OCI-LY1 (cell line): ENCODE measurements at regions not wholly inside any gene's neighbourhood (a gene's known extent, or its start where the extent isn't known, plus 50 kb on each side); places are given as distances from the start of the nearest gene placed in this dataset.

Experiments used
- H2AFZ ChIP-seq: fragments of 200-600 bp; sonication (generic), shearing (Covaris generic); 2 replicates; pipeline ENCODE4 v1.6.0; 2014; ENCODE audit warnings: antibody characterized with exemption, mild to moderate bottlenecking, low read length
- H3F3A ChIP-seq: fragments of 200-600 bp; sonication (generic), shearing (Covaris generic); 2 replicates; pipeline ENCODE4 v1.6.0; 2014; ENCODE audit warnings: mild to moderate bottlenecking, antibody characterized with exemption, low read length, moderate library complexity; ENCODE audit not compliant: insufficient read depth
- H3K27ac ChIP-seq: fragments of 200-600 bp; sonication (generic); 2 replicates; pipeline ENCODE4 v1.5.1; 2014; ENCODE audit warnings: low read length, mixed run types, mild to moderate bottlenecking, low read depth; ENCODE audit not compliant: poor library complexity, severe bottlenecking
- H3K27me3 ChIP-seq: fragments of 200-600 bp; sonication (generic); 2 replicates; pipeline ENCODE4 v1.6.0; 2014; ENCODE audit warnings: antibody characterized with exemption, mild to moderate bottlenecking, low read length, moderate library complexity; ENCODE audit not compliant: insufficient read depth
- H3K36me3 ChIP-seq: fragments of 200-600 bp; sonication (generic); 2 replicates; pipeline ENCODE4 v1.6.1; 2014; ENCODE audit warnings: mild to moderate bottlenecking, antibody characterized with exemption, low read length, moderate library complexity, mixed read lengths; ENCODE audit not compliant: insufficient read depth
- H3K4me1 ChIP-seq: fragments of 200-600 bp; sonication (generic); 2 replicates; pipeline ENCODE4 v1.5.1; 2014; ENCODE audit warnings: mild to moderate bottlenecking, low read length, moderate library complexity; ENCODE audit not compliant: insufficient read depth, severe bottlenecking
- H3K4me2 ChIP-seq: fragments of 200-600 bp; sonication (generic), shearing (Covaris generic); 2 replicates; pipeline ENCODE4 v1.6.1; 2014; ENCODE audit warnings: low read length
- H3K4me3 ChIP-seq: fragments of 200-600 bp; sonication (generic); 2 replicates; pipeline ENCODE4 v1.5.1; 2014; ENCODE audit warnings: low read length, low read depth, mild to moderate bottlenecking, mixed read lengths; ENCODE audit not compliant: poor library complexity, severe bottlenecking
- H3K79me2 ChIP-seq: fragments of 200-600 bp; shearing (Covaris generic); 2 replicates; pipeline ENCODE4 v1.6.1; 2016; ENCODE audit warnings: mixed run types, low read length, mixed read lengths; ENCODE audit not compliant: insufficient read depth
- H3K9ac ChIP-seq: fragments of 200-600 bp; sonication (generic), shearing (Covaris generic); 2 replicates; pipeline ENCODE4 v1.6.1; 2014; ENCODE audit warnings: mild to moderate bottlenecking, low read length, mixed read lengths
- H3K9me2 ChIP-seq: fragments of 200-600 bp; sonication (generic), shearing (Covaris generic); 2 replicates; pipeline ENCODE4 v1.6.1; 2014; ENCODE audit warnings: low read depth, mild to moderate bottlenecking, low read length, mixed read lengths
- H3K9me3 ChIP-seq: fragments of 200-600 bp; shearing (Covaris generic); 2 replicates; pipeline ENCODE4 v1.6.1; 2014; ENCODE audit warnings: low read length, mixed read lengths
- H4K20me1 ChIP-seq: fragments of 200-600 bp; sonication (generic), shearing (Covaris generic); 2 replicates; pipeline ENCODE4 v1.6.0; 2016; ENCODE audit warnings: mild to moderate bottlenecking, low read length; ENCODE audit not compliant: insufficient read depth
- CTCF ChIP-seq: fragments of 200-600 bp; sonication (generic), shearing (Covaris generic); IDR thresholded peaks from 2 replicates; pipeline ENCODE4 v1.5.1; 2017; ENCODE audit warnings: mild to moderate bottlenecking, antibody characterized with exemption, low read length, moderate library complexity, mixed read lengths
- EZH2 ChIP-seq: fragments of 200-600 bp; sonication (generic), shearing (Covaris generic); IDR thresholded peaks from 2 replicates; pipeline ENCODE4 v1.8.0; 2017; ENCODE audit warnings: borderline replicate concordance, mixed run types, mild to moderate bottlenecking, antibody characterized with exemption, low read length, moderate library complexity, mixed read lengths

- H4K20me1 ChIP-seq = no peaks in the 10 kb centered on the region
- no peaks in the 10 kb centered on the region for H3F3A ChIP-seq
- no peak overlapping the region for H3K4me2 ChIP-seq
- no peaks in the 10 kb centered on the region for H3K36me3 ChIP-seq
- no peak overlapping the region for H2AFZ ChIP-seq
- no peak overlapping the region for H3K27ac ChIP-seq
- H3K79me2 ChIP-seq = no peaks in the 10 kb centered on the region
- no peaks in the 10 kb centered on the region for H3K27me3 ChIP-seq
- H3K9me3 ChIP-seq = no peaks in the 10 kb centered on the region
- no peaks in the 10 kb centered on the region for H3K4me1 ChIP-seq
- TF ChIP-seq EZH2 = no peak
- TF ChIP-seq CTCF = no peak
- no peak overlapping the region for H3K9ac ChIP-seq
- no peaks in the 10 kb centered on the region for H3K9me2 ChIP-seq
- H3K4me3 ChIP-seq = no peak overlapping the region
Measured at GRCh38 chr6:130666786-130667185, 160.4 kb upstream of the SMLR1 start.

GRCh38 chr6:130670142-130670541 lies 157.1 kb upstream of the SMLR1 start:
- Histone ChIP-seq H3K4me2 (no peak overlapping the region), H3K4me1 (no peaks in the 10 kb centered on the region), H3K79me2 (no peaks in the 10 kb centered on the region), H4K20me1 (no peaks in the 10 kb centered on the region), H3K27me3 (no peaks in the 10 kb centered on the region), H3K27ac (no peak overlapping the region), H3F3A (no peaks in the 10 kb centered on the region), H2AFZ (no peak overlapping the region), H3K9me3 (no peaks in the 10 kb centered on the region), H3K9ac (no peak overlapping the region), H3K9me2 (no peaks in the 10 kb centered on the region), H3K36me3 (no peaks in the 10 kb centered on the region), H3K4me3 (no peak overlapping the region)
- TF ChIP-seq EZH2 (no peak), CTCF (no peak)

- Histone ChIP-seq H2AFZ (no peak overlapping the region), H3K27ac (no peak overlapping the region), H3K9ac (no peak overlapping the region), H3K27me3 (no peaks in the 10 kb centered on the region), H3K4me3 (no peak overlapping the region), H4K20me1 (no peaks in the 10 kb centered on the region), H3K4me2 (no peak overlapping the region), H3F3A (no peaks in the 10 kb centered on the region), H3K4me1 (no peaks in the 10 kb centered on the region), H3K36me3 (no peaks in the 10 kb centered on the region), H3K9me2 (no peaks in the 10 kb centered on the region), H3K9me3 (no peaks in the 10 kb centered on the region), H3K79me2 (no peaks in the 10 kb centered on the region)
- TF ChIP-seq EZH2 = no peak
- TF ChIP-seq CTCF = no peak
Measured at GRCh38 chr6:130671119-130671518, 156.1 kb upstream of the SMLR1 start.
